GM21737 (cell line): ENCODE measurements at regions not wholly inside any gene's neighbourhood (a gene's known extent, or its start where the extent isn't known, plus 50 kb on each side); places are given as distances from the start of the nearest gene placed in this dataset.

Experiments used
- ATAC-seq: cut with Tn5 transposase; IDR thresholded peaks from one replicate; pipeline ENCODE4 v1.9.1; 2021; ENCODE audit warnings: mild to moderate bottlenecking, moderate library complexity; ENCODE audit not compliant: unreplicated experiment

DNA sequence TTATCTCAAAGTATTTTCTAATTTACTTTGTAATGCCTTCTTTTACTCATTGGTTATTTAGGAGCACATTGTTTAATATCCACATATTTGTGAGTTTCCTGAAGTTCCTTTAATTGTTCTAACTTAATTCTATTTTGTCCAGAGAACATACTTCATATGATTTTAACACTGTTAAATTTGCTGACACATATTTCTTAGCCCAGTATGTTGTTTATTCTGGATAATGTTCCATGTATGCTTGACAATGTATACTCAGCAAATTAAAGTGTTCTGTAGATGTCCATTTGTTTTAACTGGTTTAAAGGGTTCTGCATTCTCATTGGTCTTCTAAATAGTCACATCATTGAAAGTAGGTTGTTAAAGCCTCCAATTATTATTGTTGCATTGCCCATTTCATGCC is 643.7 kb upstream of the NR5A2 start:
- ATAC-seq, result no peak

DNA sequence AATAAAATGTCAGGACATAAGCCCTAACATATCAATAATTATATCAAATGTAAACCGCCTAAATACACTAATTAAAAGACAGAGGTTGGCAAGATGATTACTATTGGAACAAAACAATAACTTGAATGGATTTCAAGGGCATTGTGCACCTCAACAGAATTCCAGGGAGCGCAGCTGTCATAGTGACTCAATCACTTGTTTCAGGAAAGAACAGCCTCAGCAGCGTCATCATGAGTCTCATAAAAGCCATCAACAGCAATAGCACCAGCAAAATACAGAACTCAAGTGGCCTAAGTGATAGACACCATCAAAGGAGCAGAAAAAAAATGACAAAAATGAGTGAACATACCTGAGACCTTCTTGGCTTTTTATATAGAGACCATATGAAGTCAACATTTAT is 632.7 kb upstream of the NR5A2 start:
- ATAC-seq, result no peak

DNA sequence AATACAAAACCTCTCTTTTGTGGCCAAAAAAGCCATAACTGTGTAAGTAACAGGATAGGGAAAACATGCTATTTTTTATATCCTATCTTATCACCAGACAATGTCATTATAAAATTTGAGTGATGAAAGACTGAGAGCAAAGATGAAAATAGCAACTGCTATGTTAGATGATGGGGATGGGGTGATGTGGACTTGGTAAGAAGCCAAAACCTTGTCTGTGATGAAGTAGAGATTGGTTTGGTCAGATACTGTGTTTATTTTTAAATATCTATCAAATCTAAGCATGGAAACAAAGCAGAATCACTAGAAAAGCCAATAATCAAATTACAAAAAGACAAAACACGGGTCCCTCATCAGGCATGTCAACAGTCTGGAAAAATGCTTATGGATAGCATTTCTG is 631.1 kb upstream of the NR5A2 start:
- ATAC-seq, result no peak

DNA sequence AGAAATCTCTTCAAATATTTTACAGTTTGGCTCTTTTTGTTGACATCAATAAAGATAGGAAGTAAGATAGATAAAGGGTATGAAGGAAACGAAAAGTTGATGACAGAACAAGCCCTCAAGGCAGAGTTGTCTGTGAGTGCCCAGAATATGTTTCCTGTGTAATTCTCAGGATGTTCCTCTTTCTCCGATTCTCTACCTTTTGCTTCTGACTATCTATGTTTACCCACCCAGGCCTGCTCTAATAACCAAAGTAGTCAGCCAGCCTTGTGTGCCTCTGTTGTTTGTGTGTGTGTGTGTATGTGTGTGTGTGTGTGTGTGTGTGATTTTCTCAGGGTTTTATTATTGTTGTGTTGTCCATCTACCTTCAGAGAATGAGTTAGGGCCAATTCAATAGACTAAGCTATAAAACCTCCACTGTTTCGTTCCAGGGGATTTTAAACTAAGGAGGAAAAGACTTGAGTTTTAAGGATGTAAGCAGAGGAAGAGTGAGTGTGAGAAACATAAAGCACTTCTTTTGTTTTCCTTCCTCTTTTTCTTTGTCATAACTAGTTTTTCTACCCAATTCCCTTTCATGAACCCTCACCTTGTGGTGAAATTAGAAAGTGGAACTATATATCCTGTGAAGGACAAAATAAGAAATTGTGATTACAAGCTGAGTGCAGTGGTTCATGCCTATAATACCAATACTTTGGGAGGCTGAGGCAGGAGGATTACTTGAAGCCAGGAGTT is 627.4 kb upstream of the NR5A2 start:
- ATAC-seq, result no peak

DNA sequence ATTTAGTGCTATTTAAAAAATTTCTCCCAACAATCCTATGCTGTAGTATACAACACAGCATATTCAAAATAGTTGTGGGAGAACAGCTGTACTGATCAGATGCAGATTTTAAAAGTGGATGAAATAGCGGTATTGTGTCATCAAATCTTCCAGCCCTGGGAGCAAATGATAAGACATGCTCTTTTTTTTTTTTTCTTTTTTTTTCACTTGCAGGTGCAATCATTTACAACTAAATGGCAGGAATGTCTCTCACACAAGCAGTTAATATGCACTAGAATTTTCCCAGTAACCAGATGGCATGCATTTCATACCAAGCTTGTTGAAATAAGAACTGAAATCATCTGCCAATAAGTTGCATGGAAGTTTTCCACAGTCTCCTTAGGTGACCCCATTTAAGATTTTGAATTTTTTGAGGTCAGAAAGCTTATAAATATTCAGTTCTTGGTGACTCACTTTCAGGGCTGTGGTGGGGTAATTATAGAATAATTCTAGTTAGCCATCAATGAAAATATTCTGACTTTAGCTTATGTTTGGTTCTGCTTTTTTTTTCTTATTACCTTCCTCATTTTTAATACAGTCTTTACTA is 623.9 kb upstream of the NR5A2 start:
- no peak for ATAC-seq

DNA sequence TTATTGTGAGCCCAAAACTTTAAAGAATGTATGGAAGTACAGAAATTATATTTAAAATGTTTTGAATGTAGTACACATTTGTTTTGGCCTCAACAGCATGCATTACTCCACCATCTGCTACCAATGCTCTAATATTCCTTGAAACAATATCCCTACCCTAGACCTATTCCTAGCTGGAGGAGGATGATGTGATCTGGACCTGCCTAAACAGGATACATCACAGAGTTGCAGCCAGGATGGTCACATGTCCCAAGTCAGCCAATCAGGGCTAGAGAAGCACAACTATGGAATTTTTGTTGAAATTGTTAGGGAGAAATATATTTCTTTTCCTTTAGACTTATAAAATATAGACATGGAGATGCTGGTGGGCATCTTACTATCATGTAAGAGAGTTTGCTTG is 623.3 kb upstream of the NR5A2 start:
- ATAC-seq, result no peak

DNA sequence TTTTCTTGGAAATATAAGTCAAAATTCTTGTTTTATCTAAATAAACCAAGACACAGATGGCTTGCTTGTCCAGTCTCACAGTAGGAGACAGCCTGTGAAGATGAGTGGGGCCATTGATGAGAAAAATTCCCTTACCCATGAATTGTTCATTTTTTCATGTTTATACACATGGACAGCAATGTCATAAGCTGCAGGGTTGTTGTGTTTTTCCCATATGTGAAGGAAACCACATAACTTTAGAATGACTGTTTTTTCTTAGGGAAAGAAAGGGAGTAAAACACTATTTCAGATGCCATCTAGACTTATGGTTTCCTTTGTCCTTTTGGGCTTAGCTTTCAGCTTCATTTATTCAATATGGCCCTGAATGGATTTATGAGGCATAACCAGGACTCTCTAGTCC is 622.5 kb upstream of the NR5A2 start:
- ATAC-seq, result no peak

DNA sequence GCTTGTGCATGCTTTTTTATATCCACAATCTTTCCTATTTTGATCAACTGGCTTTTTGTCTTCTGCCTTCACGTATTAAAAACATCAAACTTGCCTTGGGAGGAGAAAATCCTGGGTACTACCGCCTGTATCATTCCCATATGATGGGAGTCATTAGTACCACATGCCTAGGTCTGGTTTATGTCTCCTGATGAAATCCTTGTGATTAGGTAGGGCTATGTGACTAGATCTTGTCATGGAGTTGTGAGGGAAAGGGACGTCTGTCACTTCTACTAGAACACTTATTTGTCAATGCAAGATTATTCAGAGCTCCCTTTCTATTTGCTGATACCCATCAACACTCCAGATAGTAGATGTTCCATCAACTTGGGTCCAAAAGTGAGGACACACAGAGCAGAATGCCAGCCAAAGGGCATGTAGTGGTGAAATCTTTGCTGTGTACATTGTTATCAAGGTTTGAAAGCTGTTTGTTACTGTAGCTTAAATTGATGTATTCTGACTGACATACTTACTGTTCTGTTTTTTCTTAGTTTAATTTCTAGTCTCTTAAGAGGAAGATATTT is 621.8 kb upstream of the NR5A2 start:
- no peak for ATAC-seq

GRCh38 chr1:199410462-199410861 is 617.0 kb upstream of the NR5A2 start:
- ATAC-seq, result no peak

GRCh38 chr1:199411506-199411905 is 616.0 kb upstream of the NR5A2 start:
- no peak for ATAC-seq

DNA sequence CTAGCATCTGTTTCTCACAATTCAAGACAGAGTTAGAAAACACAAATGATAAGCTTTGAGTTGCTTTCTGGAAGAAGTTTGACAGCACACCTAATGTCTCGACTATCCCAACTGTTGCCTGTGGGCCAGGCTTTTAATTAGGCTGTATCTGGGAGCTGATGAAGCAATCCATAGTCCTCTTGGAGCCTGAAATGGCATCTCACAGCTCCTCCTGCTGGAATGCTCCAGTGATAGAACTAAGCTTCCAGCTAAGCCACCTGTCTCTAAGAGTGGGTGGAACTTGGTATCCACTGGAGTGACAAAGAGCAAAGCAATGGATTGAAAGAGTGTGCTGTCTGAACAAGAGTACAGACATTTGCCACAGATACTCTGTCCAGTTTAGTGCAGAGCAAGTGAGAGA is 605.3 kb upstream of the NR5A2 start:
- ATAC-seq, result no peak

- no peak for ATAC-seq
Observed at GRCh38 chr1:199447906-199448305, 579.6 kb upstream of the NR5A2 start.

DNA sequence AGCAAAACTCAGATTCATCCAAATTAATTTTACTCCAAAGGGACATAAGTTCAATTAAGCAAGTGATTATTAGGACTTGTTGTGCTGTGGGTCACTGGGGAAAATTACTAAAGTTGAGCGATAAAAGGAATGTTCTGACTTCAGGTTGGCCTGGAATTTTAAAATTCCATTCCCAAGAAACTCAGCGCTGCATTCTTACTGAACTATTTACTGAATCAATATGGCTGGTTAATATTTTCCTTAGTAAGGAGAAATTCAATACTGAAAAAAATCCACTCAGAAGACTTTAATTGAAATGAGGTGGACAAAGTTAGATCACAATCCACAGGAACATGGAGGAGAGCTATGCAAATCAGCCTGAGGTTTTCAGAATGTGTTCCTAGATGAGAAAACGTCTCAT is 578.9 kb upstream of the NR5A2 start:
- ATAC-seq, result no peak

- no peak for ATAC-seq
Observed at GRCh38 chr1:199449221-199449620, 578.3 kb upstream of the NR5A2 start.

- no peak for ATAC-seq
Observed at GRCh38 chr1:199449681-199450080, 577.8 kb upstream of the NR5A2 start.

GRCh38 chr1:199452627-199453026 is 574.9 kb upstream of the NR5A2 start:
- no peak for ATAC-seq

- ATAC-seq, result no peak
Observed at GRCh38 chr1:199453723-199454122, 573.8 kb upstream of the NR5A2 start.

DNA sequence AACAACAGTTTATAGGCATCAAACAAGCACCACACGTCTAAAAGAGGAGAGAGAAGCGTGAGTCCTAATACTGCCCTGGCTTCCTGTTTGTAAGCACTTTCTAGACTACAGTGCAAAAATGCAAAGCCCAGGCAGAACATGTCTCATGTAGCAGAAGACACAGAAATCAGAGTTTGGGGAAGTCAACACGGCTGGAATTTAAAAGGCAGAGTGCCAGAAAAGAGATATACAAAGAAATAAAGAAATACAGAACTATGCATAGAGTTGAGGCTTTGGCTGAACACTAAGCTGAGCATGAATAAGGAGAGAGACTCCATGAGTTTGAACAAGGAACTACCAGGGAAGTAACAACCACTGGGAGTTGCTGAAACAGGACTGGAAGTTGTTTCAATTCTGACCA is 566.6 kb upstream of the NR5A2 start:
- ATAC-seq, result no peak

GRCh38 chr1:199463521-199464127 is 563.9 kb upstream of the NR5A2 start:
- no peak for ATAC-seq

DNA sequence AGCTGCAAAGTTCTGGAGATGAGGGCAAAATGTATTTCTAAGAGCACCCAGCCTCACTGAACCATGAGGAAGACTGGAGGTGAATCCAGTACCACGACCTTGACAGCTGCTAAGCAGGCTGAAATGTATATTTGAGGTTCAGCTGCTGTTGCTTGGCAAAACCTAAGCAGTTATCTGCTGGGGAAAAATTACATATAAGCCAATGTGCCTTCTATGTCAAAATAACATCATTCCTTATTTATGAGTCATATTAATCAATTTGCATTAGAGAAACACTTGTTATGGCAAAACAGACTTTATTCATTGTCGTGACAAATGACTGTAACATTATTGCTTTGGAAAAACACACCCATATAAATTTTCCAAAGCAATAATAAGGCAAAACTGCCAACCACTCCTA is 560.5 kb upstream of the NR5A2 start:
- ATAC-seq, result no peak

GRCh38 chr1:199472018-199472417 is 555.5 kb upstream of the NR5A2 start:
- no peak for ATAC-seq

DNA sequence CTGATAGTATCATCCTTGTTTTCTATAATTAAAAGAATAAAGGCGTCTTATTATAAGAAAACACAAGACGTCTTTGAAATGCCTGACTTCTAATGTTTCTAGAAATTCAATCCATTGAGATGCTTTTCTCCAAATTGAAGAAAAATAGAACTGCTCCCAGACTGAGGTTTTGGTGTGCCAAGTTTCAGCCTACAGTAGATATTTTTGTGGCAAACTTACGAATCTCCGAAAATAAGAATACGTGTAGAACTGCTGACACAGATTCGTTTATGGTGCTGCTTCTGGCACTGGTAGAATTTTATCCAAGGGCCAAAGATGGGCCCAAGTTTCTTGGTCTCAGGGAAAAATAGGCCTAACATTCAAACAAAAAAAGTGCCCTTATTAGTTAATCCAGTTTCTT is 554.5 kb upstream of the NR5A2 start:
- no peak for ATAC-seq
